K562 (cell line): ENCODE measurements at regions not wholly inside any gene's neighbourhood (a gene's known extent, or its start where the extent isn't known, plus 50 kb on each side); places are given as distances from the start of the nearest gene placed in this dataset.

ENCODE experiments used
- ATAC-seq: fragments of 200-7000 bp; cut with Tn5 transposase; 3 replicates; pipeline ENCODE4 v1.9.1; 2020; ENCODE audit warnings: moderate library complexity
- BruUV-seq: library from RNA; stranded (reverse); fragments of 400-500 nt; replicated peaks from 2 replicates; lab custom pipeline; 2021; lab: Mats Ljungman, UMichigan
- CTCF ChIA-PET: fragments of 300-600 bp; formaldehyde crosslinking; extraction: SDS; loops from one replicate; lab custom pipeline; 2021; ENCODE audit warnings: low intra/inter-chr PET ratio; lab: Yijun Ruan, JAX
- POLR2A ChIA-PET: fragments of 300-600, 350-650 bp; sonication (Branson Sonifier 250); formaldehyde crosslinking; extraction: SDS; loops from one replicate; lab custom pipeline; 2021; ENCODE audit warnings: antibody characterized with exemption, inconsistent platforms; lab: Yijun Ruan, JAX
- DNase-seq, 4 experiments: peaks; one replicate each; pipeline versions ENCODE4 v3.0.0 to v3.0.0-alpha.2; 2011 to 2018; ENCODE audit warnings: low spot score in 3 of 4, mixed read lengths in 3 of 4; ENCODE audit errors: extremely low read depth in 1 of 4
- FAIRE-seq: peaks from 2 replicates; lab custom pipeline; 2011; peaks lifted over from hg19 to GRCh38; lab: Jason Lieb, UNC
- H2AFZ ChIP-seq: 2 replicates; pipeline ENCODE4 v1.6.0; 2011; ENCODE audit warnings: low read depth, low read length, control low read depth, inconsistent platforms
- H3K27ac ChIP-seq: fragments of 200-600 bp; 3 replicates; pipeline ENCODE4 v1.8.0; 2011; ENCODE audit warnings: low read depth, mild to moderate bottlenecking, control low read depth, inconsistent platforms, low read length, moderate library complexity, mixed read lengths; ENCODE audit errors: extremely low read depth
- H3K27me3 ChIP-seq, 2 experiments: fragments of 300-600 bp in 1 of 2; 2 replicates in 1 of 2; 3 replicates in 1 of 2; pipeline versions ENCODE4 v1.6.0 to v1.8.0; 2011; ENCODE audit warnings: inconsistent platforms in 2 of 2, low read length in 2 of 2, mild to moderate bottlenecking in 1 of 2, mixed read lengths in 1 of 2, moderate library complexity in 1 of 2; ENCODE audit not compliant: control insufficient read depth in 2 of 2, insufficient read depth in 2 of 2
- H3K36me3 ChIP-seq: fragments of 300-600 bp; 3 replicates; pipeline ENCODE4 v1.8.0; 2011; ENCODE audit warnings: mild to moderate bottlenecking, low read length, inconsistent platforms; ENCODE audit not compliant: control insufficient read depth, insufficient read depth
- H3K4me1 ChIP-seq, 2 experiments: fragments of 200-600 bp in 1 of 2; replicated peaks in 1 of 2; 2 replicates in 1 of 2; 3 replicates in 1 of 2; pipeline versions ENCODE4 v1.5.1 to v1.8.0; 2011; ENCODE audit warnings: inconsistent platforms in 2 of 2, low read length in 2 of 2, mild to moderate bottlenecking in 1 of 2, mixed read lengths in 1 of 2, moderate library complexity in 1 of 2; ENCODE audit not compliant: control insufficient read depth in 2 of 2, insufficient read depth in 2 of 2
- H3K4me2 ChIP-seq: 2 replicates; pipeline ENCODE4 v1.6.1; 2011; ENCODE audit warnings: low read length, control low read depth, inconsistent platforms, mixed read lengths; ENCODE audit not compliant: insufficient read depth
- H3K4me3 ChIP-seq: fragments of 200-600 bp; sonication (generic), shearing (Covaris generic); 2 replicates; pipeline ENCODE4 v1.5.1; 2016; ENCODE audit warnings: control low read depth, inconsistent platforms
- H3K79me2 ChIP-seq: fragments of 200-600 bp; 3 replicates; pipeline ENCODE4 v1.8.0; 2011; ENCODE audit warnings: low read length, inconsistent platforms; ENCODE audit not compliant: control insufficient read depth, insufficient read depth
- H3K9ac ChIP-seq, 2 experiments: 2 replicates each; pipeline versions ENCODE4 v1.6.0 to v1.6.1; 2011; ENCODE audit warnings: low read depth in 2 of 2, low read length in 2 of 2, control low read depth in 1 of 2, inconsistent platforms in 1 of 2, mild to moderate bottlenecking in 1 of 2, mixed read lengths in 1 of 2; ENCODE audit not compliant: insufficient read depth in 1 of 2
- H3K9me1 ChIP-seq: one replicate; pipeline ENCODE4 v1.6.0; 2011; ENCODE audit warnings: inconsistent platforms, mild to moderate bottlenecking, low read length, moderate library complexity; ENCODE audit not compliant: control insufficient read depth, insufficient read depth
- H3K9me3 ChIP-seq: replicated peaks from 2 replicates; pipeline ENCODE4 v1.5.1; 2011; ENCODE audit warnings: low read depth, low read length, inconsistent platforms; ENCODE audit not compliant: control insufficient read depth, insufficient read depth
- H4K20me1 ChIP-seq: replicated peaks from 2 replicates; pipeline ENCODE4 v1.6.1; 2011; ENCODE audit warnings: low read length, inconsistent platforms, mixed read lengths; ENCODE audit not compliant: control insufficient read depth, insufficient read depth
- CBX2 ChIP-seq: fragments of 200-600 bp; sonication (generic); IDR thresholded peaks from one replicate; pipeline ENCODE4 v1.6.1; 2012; ENCODE audit warnings: mild to moderate bottlenecking, low read length, inconsistent platforms; ENCODE audit not compliant: insufficient read depth, poor library complexity, severe bottlenecking
- CREM ChIP-seq: IDR thresholded peaks from 2 replicates; pipeline ENCODE4 v1.6.1; 2014; ENCODE audit warnings: antibody characterized with exemption, low read depth
- CTBP1 ChIP-seq: fragments of 450-650 bp; IDR thresholded peaks from 2 replicates; pipeline ENCODE4 v1.6.1; 2016; ENCODE audit warnings: borderline replicate concordance
- DEAF1 ChIP-seq: fragments of 450-650 bp; formaldehyde crosslinking; IDR thresholded peaks from 2 replicates; pipeline ENCODE4 v1.4.0; 2020; ENCODE audit warnings: mild to moderate bottlenecking, moderate library complexity
- FOXA1 ChIP-seq: fragments of 450-650 bp; IDR thresholded peaks from 2 replicates; pipeline ENCODE4 v1.6.1; 2016; ENCODE audit warnings: mild to moderate bottlenecking, borderline replicate concordance
- GMEB1 ChIP-seq: fragments of 250-450 bp; sonication (Bioruptor Pico); IDR thresholded peaks from 2 replicates; pipeline ENCODE4 v1.4.0; 2020; ENCODE audit warnings: mild to moderate bottlenecking
- JUND ChIP-seq, 2 experiments: IDR thresholded peaks; 2 replicates in 1 of 2; 3 replicates in 1 of 2; pipeline ENCODE4 v1.6.1; 2011; ENCODE audit warnings: borderline replicate concordance in 2 of 2, low read depth in 2 of 2, low read length in 2 of 2, improper control_type of control experiment in 1 of 2, missing biosample characterization in 1 of 2, missing genetic modification characterization in 1 of 2, missing genetic modification reagents in 1 of 2
- SREBF2 ChIP-seq: sonication (generic); formaldehyde crosslinking; IDR thresholded peaks from 2 replicates; pipeline ENCODE4 v1.4.0; 2020; ENCODE audit warnings: mild to moderate bottlenecking, missing genetic modification reagents
- TBP ChIP-seq: optimal IDR thresholded peaks from 2 replicates; pipeline ENCODE3; 2011; ENCODE audit warnings: low read depth, low read length, improper control_type of control experiment
- TOE1 ChIP-seq, 2 experiments: fragments of 450-650 bp in 1 of 2; sonication (generic) in 1 of 2; formaldehyde crosslinking in 1 of 2; IDR thresholded peaks; 2 replicates each; pipeline versions ENCODE4 v1.7.1 to v1.8.0; 2016 to 2022; ENCODE audit warnings: borderline replicate concordance in 2 of 2, mild to moderate bottlenecking in 2 of 2, antibody characterized with exemption in 1 of 2, inconsistent platforms in 1 of 2, low read depth in 1 of 2, missing genetic modification reagents in 1 of 2, moderate library complexity in 1 of 2
- TRIM25 ChIP-seq: fragments of 450-650 bp; IDR thresholded peaks from 2 replicates; pipeline ENCODE4 v1.7.0; 2016; ENCODE audit warnings: borderline replicate concordance
- U2AF2 ChIP-seq: fragments of 200-400 bp; formaldehyde crosslinking; optimal IDR thresholded peaks from 2 replicates; pipeline ENCODE3; 2017; ENCODE audit warnings: low read depth, mild to moderate bottlenecking, low read length
- ZNF24 ChIP-seq: fragments of 450-650 bp; IDR thresholded peaks from 2 replicates; pipeline ENCODE4 v1.6.1; 2016
- ZNF668 ChIP-seq: fragments of 250-450 bp; sonication (Bioruptor Pico); IDR thresholded peaks from 2 replicates; pipeline ENCODE4 v1.8.0; 2022; ENCODE audit warnings: mild to moderate bottlenecking, inconsistent platforms
- WGBS: fragments of 100-300 bp; shearing (Covaris generic); methylation state at CpG from one replicate; pipeline ENCODE4 v1.1.6; 2016; ENCODE audit warnings: low coverage, mixed read lengths; ENCODE audit not compliant: insufficient coverage; ENCODE audit errors: missing lambda C conversion rate; 5-methylcytosine and 5-hydroxymethylcytosine counted together
- in situ Hi-C: fragments of 300-500 bp; cut with MboI; formaldehyde crosslinking; loops from 4 replicates; pipeline ENCODE4 v1.15.0; 2018; ENCODE audit warnings: inconsistent platforms, mixed read lengths
- intact Hi-C: fragments of 100-400 bp; cut with micrococcal nuclease; formaldehyde crosslinking; loops from 2 replicates; pipeline ENCODE4 v1.14.2; 2022

- no peak for TF ChIP-seq CBX2
- TF ChIP-seq, all 486 proteins: peak for 0
Observed at GRCh38 chr20:40462566-40462965, 226.5 kb downstream of the MAFB start (continued).

- POLR2A ChIA-PET: no interaction called here
- no peaks in the 10 kb centered on the region for H3K79me2 ChIP-seq
- no peak overlapping the region for H3K4me3 ChIP-seq
- FAIRE-seq: no peak
- in situ Hi-C loops: no loop called here
- H3K27ac ChIP-seq: no peak overlapping the region
- no TSS peak for BruUV-seq
- no peaks in the 10 kb centered on the region for H3K9me3 ChIP-seq
- no peaks in the 10 kb centered on the region for H3K27me3 ChIP-seq
- no peaks in the 10 kb centered on the region for H3K4me1 ChIP-seq
- WGBS: 0% methylated on average over 4 of the region's 4 CpGs
- intact Hi-C loops: no loop called here
- H3K9me1 ChIP-seq: no peaks in the 10 kb centered on the region
- DNase-seq: no peak
- H3K36me3 ChIP-seq: no peaks in the 10 kb centered on the region
- H4K20me1 ChIP-seq: no peaks in the 10 kb centered on the region
- H3K4me2 ChIP-seq: no peak overlapping the region
- ATAC-seq: no peak
- no peak overlapping the region for H2AFZ ChIP-seq
- no peak for TF ChIP-seq ZNF24
- no peak for TF ChIP-seq CREM
- TF ChIP-seq GMEB1 (CRISPR knock-in tag): no peak
- no peak for TF ChIP-seq TBP
- no peak for TF ChIP-seq TOE1 (IDR thresholded peaks at IDR 0.05; ENCODE audit: borderline replicate concordance)
- no peak for TF ChIP-seq TOE1 (CRISPR knock-in tag; IDR thresholded peaks at IDR 0.05; ENCODE audit: borderline replicate concordance, low read depth)
- TF ChIP-seq JUND (IDR thresholded peaks at IDR 0.05; ENCODE audit: borderline replicate concordance, low read depth, low read length): no peak
- no peak for TF ChIP-seq JUND (tag; IDR thresholded peaks at IDR 0.05; ENCODE audit: borderline replicate concordance, low read depth, low read length)
- no peak for TF ChIP-seq SREBF2 (CRISPR knock-in tag)
- no peak for TF ChIP-seq DEAF1 (CRISPR knock-in tag)
- TF ChIP-seq ZNF668 (CRISPR knock-in tag): no peak
- no peak for TF ChIP-seq CTBP1
- no peak for TF ChIP-seq FOXA1
- TF ChIP-seq TRIM25: no peak
- TF ChIP-seq U2AF2: no peak
- H3K9ac ChIP-seq: no peak overlapping the region
- CTCF ChIA-PET: no interaction called here
Observed at GRCh38 chr20:40459299-40459698, 229.7 kb downstream of the MAFB start.
